H9 (cell line): ENCODE measurements at regions not wholly inside any gene's neighbourhood (a gene's known extent, or its start where the extent isn't known, plus 50 kb on each side); places are given as distances from the start of the nearest gene placed in this dataset.

ENCODE experiments used
- DNase-seq: peaks from one replicate; pipeline ENCODE4 v3.0.0-alpha.2; 2017
- H2AFZ ChIP-seq: one replicate; pipeline ENCODE4 v1.6.1; 2013; ENCODE audit warnings: mild to moderate bottlenecking, low read length, control low read depth, moderate library complexity
- H2AK5ac ChIP-seq: 2 replicates; pipeline ENCODE4 v1.6.1; 2013; ENCODE audit warnings: low read length, control low read depth, mixed read lengths; ENCODE audit not compliant: insufficient read length
- H2BK120ac ChIP-seq: one replicate; pipeline ENCODE4 v1.6.1; 2013; ENCODE audit warnings: low read depth, mild to moderate bottlenecking, low read length, control low read depth, inconsistent platforms; ENCODE audit not compliant: poor library complexity, severe bottlenecking
- H2BK12ac ChIP-seq: 2 replicates; pipeline ENCODE4 v1.6.1; 2013; ENCODE audit warnings: low read length, control low read depth, mixed read lengths, low read depth; ENCODE audit not compliant: insufficient read length
- H2BK15ac ChIP-seq: 2 replicates; pipeline ENCODE4 v1.6.1; 2013; ENCODE audit warnings: low read depth, low read length, control low read depth
- H2BK20ac ChIP-seq: one replicate; pipeline ENCODE4 v1.6.1; 2013; ENCODE audit warnings: low read depth, mild to moderate bottlenecking, low read length, control low read depth, inconsistent platforms; ENCODE audit not compliant: poor library complexity, severe bottlenecking
- H2BK5ac ChIP-seq: 2 replicates; pipeline ENCODE4 v1.6.1; 2013; ENCODE audit warnings: low read length, control low read depth, mixed read lengths; ENCODE audit not compliant: insufficient read length
- H3K14ac ChIP-seq: 2 replicates; pipeline ENCODE4 v1.6.1; 2013; ENCODE audit warnings: low read length, control low read depth; ENCODE audit not compliant: insufficient read depth
- H3K18ac ChIP-seq: 2 replicates; pipeline ENCODE4 v1.6.1; 2013; ENCODE audit warnings: low read depth, mild to moderate bottlenecking, mixed read lengths, low read length, control low read depth; ENCODE audit not compliant: insufficient read length
- H3K23ac ChIP-seq: 2 replicates; pipeline ENCODE4 v1.6.1; 2013; ENCODE audit warnings: low read length, control low read depth, mixed read lengths, low read depth; ENCODE audit not compliant: insufficient read length
- H3K23me2 ChIP-seq: 2 replicates; pipeline ENCODE4 v1.6.1; 2013; ENCODE audit warnings: low read depth, mild to moderate bottlenecking, mixed read lengths, low read length, control low read depth; ENCODE audit not compliant: insufficient read length, poor library complexity, severe bottlenecking
- H3K27ac ChIP-seq: 2 replicates; pipeline ENCODE4 v1.5.1; 2013; ENCODE audit warnings: low read length, control low read depth, mixed read lengths, low read depth; ENCODE audit not compliant: insufficient read length
- H3K27me3 ChIP-seq: 2 replicates; pipeline ENCODE4 v1.6.1; 2013; ENCODE audit warnings: low read length, control low read depth, inconsistent platforms; ENCODE audit not compliant: insufficient read depth
- H3K4ac ChIP-seq: 2 replicates; pipeline ENCODE4 v1.6.1; 2013; ENCODE audit warnings: low read depth, mild to moderate bottlenecking, control low read depth, inconsistent platforms, low read length, moderate library complexity
- H3K4me1 ChIP-seq: 2 replicates; pipeline ENCODE4 v1.6.1; 2013; ENCODE audit warnings: low read length, control low read depth, inconsistent platforms; ENCODE audit not compliant: insufficient read depth
- H3K4me2 ChIP-seq: 2 replicates; pipeline ENCODE4 v1.6.1; 2013; ENCODE audit warnings: low read length, control low read depth, mixed read lengths; ENCODE audit not compliant: insufficient read length, insufficient read depth
- H3K56ac ChIP-seq: 2 replicates; pipeline ENCODE4 v1.6.1; 2013; ENCODE audit warnings: low read depth, mild to moderate bottlenecking, mixed read lengths, low read length, control low read depth; ENCODE audit not compliant: insufficient read length
- H3K79me1 ChIP-seq: 2 replicates; pipeline ENCODE4 v1.6.1; 2013; ENCODE audit warnings: low read depth, mild to moderate bottlenecking, moderate library complexity, low read length, control low read depth, inconsistent platforms; ENCODE audit not compliant: insufficient read depth, poor library complexity, severe bottlenecking
- H3K79me2 ChIP-seq: 2 replicates; pipeline ENCODE4 v1.6.1; 2013; ENCODE audit warnings: low read length, control low read depth, inconsistent platforms; ENCODE audit not compliant: insufficient read depth
- H3K9ac ChIP-seq: 2 replicates; pipeline ENCODE4 v1.6.1; 2013; ENCODE audit warnings: low read length, control low read depth, mixed read lengths; ENCODE audit not compliant: insufficient read length; ENCODE audit errors: extremely low read depth
- H3K9me3 ChIP-seq: one replicate; pipeline ENCODE4 v1.6.1; 2013; ENCODE audit warnings: low read depth, low read length, inconsistent platforms; ENCODE audit not compliant: control insufficient read depth
- H3T11ph ChIP-seq: one replicate; pipeline ENCODE4 v1.6.1; 2013; ENCODE audit warnings: mild to moderate bottlenecking, low read length, control low read depth, inconsistent platforms
- H4K20me1 ChIP-seq: one replicate; pipeline ENCODE4 v1.6.1; 2013; ENCODE audit not compliant: control insufficient read depth, insufficient read length, insufficient read depth
- H4K5ac ChIP-seq: 2 replicates; pipeline ENCODE4 v1.6.1; 2013; ENCODE audit warnings: low read depth, mild to moderate bottlenecking, mixed read lengths, low read length, control low read depth; ENCODE audit not compliant: insufficient read length
- H4K8ac ChIP-seq: replicated peaks from 2 replicates; pipeline ENCODE4 v1.6.1; 2013; ENCODE audit warnings: low read length, control low read depth, mixed read lengths, low read depth; ENCODE audit not compliant: insufficient read length
- H4K91ac ChIP-seq: 2 replicates; pipeline ENCODE4 v1.6.1; 2013; ENCODE audit warnings: low read depth, mild to moderate bottlenecking, moderate library complexity, mixed read lengths, low read length, control low read depth; ENCODE audit not compliant: insufficient read length
- H3K27ac Mint-ChIP-seq, 3 experiments: 2 replicates in 2 of 3; 3 replicates in 1 of 3; pipeline ENCODE4 v1.8.0; 2020 to 2021; ENCODE audit warnings: mixed read lengths in 3 of 3, mild to moderate bottlenecking in 1 of 3, moderate library complexity in 1 of 3
- H3K27me3 Mint-ChIP-seq: 2 replicates; pipeline ENCODE4 v1.8.0; 2021; ENCODE audit warnings: low read depth, mild to moderate bottlenecking, moderate library complexity, mixed read lengths
- H3K36me3 Mint-ChIP-seq, 3 experiments: 2 replicates in 2 of 3; 3 replicates in 1 of 3; pipeline ENCODE4 v1.8.0; 2020 to 2021; ENCODE audit warnings: low read depth in 3 of 3, mixed read lengths in 3 of 3; ENCODE audit not compliant: insufficient read depth in 1 of 3
- H3K4me1 Mint-ChIP-seq, 2 experiments: 2 replicates each; pipeline ENCODE4 v1.8.0; 2020; ENCODE audit warnings: mixed read lengths in 2 of 2
- H3K4me3 Mint-ChIP-seq, 2 experiments: 2 replicates in 1 of 2; 3 replicates in 1 of 2; pipeline ENCODE4 v1.8.0; 2020 to 2021; ENCODE audit warnings: mild to moderate bottlenecking in 2 of 2, mixed read lengths in 2 of 2, moderate library complexity in 1 of 2
- H3K9me3 Mint-ChIP-seq, 2 experiments: 2 replicates in 1 of 2; 3 replicates in 1 of 2; pipeline ENCODE4 v1.8.0; 2020; ENCODE audit warnings: mild to moderate bottlenecking in 2 of 2, mixed read lengths in 2 of 2, moderate library complexity in 1 of 2
- WGBS: extraction: QIAGEN DNeasy Blood & Tissue Kit; methylation state at CpG from one replicate; pipeline ENCODE4 v1.1.7; 2013; ENCODE audit warnings: missing lambda C conversion rate, low lambda C conversion rate, mixed read lengths; ENCODE audit not compliant: insufficient read length; ENCODE audit errors: extremely low coverage; 5-methylcytosine and 5-hydroxymethylcytosine counted together
- TF ChIP-seq, protein P1 (sequence below): fragments of 200-600 bp; sonication (generic); conservative IDR thresholded peaks from 3 replicates; pipeline ENCODE4 v1.8.0; 2021; ENCODE audit warnings: antibody characterized with exemption, mild to moderate bottlenecking

DNA sequence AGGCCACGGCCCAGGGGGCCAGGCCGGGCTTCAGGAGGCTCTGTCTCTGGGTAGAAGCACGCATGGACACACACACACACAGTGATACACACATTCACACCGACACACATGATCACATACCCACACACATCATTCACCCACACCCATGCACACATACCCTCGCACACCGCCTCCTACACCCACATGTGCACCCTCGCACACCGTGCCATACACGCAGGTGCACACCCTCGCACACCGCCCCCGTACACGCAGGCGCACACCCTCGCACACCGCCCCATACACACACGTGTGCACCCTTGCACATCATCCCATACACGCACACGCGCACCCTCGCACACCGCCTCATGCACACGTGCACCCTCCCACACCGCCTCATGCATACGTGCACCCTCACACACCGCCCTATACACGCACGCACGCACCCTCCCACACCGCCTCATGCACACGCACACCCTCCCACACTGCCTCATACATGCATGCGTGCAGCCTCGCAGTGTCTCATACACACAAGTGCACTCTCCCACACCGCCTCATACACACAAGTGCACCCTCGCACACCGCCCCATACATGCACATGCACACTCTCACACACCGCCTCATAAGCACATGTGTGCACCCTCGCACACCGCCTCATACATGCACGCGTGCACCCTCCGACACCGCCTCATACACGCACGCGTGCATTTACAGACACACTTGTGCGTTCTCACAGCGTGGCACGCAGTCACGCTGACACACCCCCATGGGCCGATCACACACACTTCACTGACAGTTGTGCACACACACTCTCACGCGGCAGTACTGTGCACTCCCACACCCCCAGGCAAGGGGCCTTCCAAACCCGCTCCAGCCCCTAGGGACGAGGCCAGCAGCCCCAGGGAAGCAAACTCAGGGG lies 128.1 kb downstream of the SIK1 start:
- Histone ChIP-seq H4K8ac (no peak overlapping the region), H3K18ac (no peak overlapping the region), H2BK120ac (no peak overlapping the region), H2BK15ac (no peak overlapping the region), H3K27me3 (no peaks in the 10 kb centered on the region), H2BK5ac (no peak overlapping the region), H3K56ac (no peak overlapping the region), H3K27ac (no peak overlapping the region), H2BK20ac (no peak overlapping the region), H3K9ac (no peak overlapping the region), H3K79me2 (no peaks in the 10 kb centered on the region), H3K9me3 (no peaks in the 10 kb centered on the region), H3K23me2 (no peaks in the 10 kb centered on the region), H3K4me2 (no peak overlapping the region), H3K4ac (no peak overlapping the region), H4K91ac (no peak overlapping the region), H3K23ac (no peak overlapping the region), H4K20me1 (no peaks in the 10 kb centered on the region), H3K79me1 (no peaks in the 10 kb centered on the region), H3K4me1 (no peaks in the 10 kb centered on the region), H3T11ph (no peak overlapping the region), H2AFZ (no peak overlapping the region), H2BK12ac (no peak overlapping the region), H2AK5ac (no peak overlapping the region), H4K5ac (peak overlapping the region; percentile 80), H3K14ac (no peak overlapping the region; the same call in 1 of the 2 replicates)
- H3K27me3 Mint-ChIP-seq: no peaks in the 10 kb centered on the region
- no peaks in the 10 kb centered on the region for H3K36me3 Mint-ChIP-seq
- H3K4me3 Mint-ChIP-seq: no peak overlapping the region; a peak in 1 of 5 replicates
- no peaks in the 10 kb centered on the region for H3K9me3 Mint-ChIP-seq
- 0 out of 4 replicates have a peak, but pooled peaks cover 0 to 2% of the 10 kb centered on the region in 2 experiments for H3K4me1 Mint-ChIP-seq
- WGBS: 100% methylated on average over 3 of the region's 55 CpGs
- TF ChIP-seq, protein P1, sequence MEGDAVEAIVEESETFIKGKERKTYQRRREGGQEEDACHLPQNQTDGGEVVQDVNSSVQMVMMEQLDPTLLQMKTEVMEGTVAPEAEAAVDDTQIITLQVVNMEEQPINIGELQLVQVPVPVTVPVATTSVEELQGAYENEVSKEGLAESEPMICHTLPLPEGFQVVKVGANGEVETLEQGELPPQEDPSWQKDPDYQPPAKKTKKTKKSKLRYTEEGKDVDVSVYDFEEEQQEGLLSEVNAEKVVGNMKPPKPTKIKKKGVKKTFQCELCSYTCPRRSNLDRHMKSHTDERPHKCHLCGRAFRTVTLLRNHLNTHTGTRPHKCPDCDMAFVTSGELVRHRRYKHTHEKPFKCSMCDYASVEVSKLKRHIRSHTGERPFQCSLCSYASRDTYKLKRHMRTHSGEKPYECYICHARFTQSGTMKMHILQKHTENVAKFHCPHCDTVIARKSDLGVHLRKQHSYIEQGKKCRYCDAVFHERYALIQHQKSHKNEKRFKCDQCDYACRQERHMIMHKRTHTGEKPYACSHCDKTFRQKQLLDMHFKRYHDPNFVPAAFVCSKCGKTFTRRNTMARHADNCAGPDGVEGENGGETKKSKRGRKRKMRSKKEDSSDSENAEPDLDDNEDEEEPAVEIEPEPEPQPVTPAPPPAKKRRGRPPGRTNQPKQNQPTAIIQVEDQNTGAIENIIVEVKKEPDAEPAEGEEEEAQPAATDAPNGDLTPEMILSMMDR: no peak
- no peak for DNase-seq
- peak overlapping the region; percentile 28 to 90 (median 35); a peak in 5 of 7 replicates for H3K27ac Mint-ChIP-seq
